ENCODE measurements at regions not wholly inside any gene's neighbourhood (a gene's known extent, or its start where the extent isn't known, plus 50 kb on each side); places are given as distances from the start of the nearest gene placed in this dataset.

DNA sequence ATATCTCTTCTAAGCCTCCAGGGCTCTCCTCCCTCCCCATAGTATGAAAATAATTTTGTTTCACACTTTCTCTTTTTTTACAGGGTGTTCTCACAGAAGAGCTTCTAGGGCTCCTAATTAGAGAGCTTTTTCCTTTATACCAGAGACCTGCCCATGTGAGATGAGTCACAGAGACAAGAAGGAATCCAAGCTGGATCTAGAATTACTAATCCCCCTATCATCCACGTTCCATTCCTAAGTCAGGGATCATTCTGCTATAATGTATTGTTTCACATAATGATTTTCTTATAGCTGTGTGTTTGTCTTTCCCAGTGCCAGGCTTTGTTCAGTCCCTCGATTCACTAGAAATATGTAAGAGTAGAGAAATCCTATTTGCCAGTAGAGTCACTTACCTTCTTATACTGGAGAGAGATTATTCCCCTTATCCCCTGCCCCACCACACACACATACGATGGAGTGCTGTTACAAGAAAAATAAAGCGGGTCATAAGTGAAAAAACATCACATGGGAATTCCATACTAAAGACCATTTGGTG is 778.3 kb upstream of the LRRC4C start:
- TF ChIP-seq TCF12 (IDR thresholded peaks at IDR 0.05; ENCODE audit: low read depth) (no peak), RAD21 (IDR thresholded peaks at IDR 0.05; ENCODE audit: low read depth) (no peak), EP300 (IDR thresholded peaks at IDR 0.05; ENCODE audit: borderline replicate concordance) (no peak), CREB1 (IDR thresholded peaks at IDR 0.05; ENCODE audit: low read depth) (no peak), NFIC (IDR thresholded peaks at IDR 0.05) (no peak), CEBPB (IDR thresholded peaks at IDR 0.05) (no peak), YY1 (IDR thresholded peaks at IDR 0.05; ENCODE audit: low read depth) (no peak), USF1 (IDR thresholded peaks at IDR 0.05) (no peak), TEAD4 (IDR thresholded peaks at IDR 0.05) (no peak), EGR1 (IDR thresholded peaks at IDR 0.05) (no peak)

- TF ChIP-seq ZBTB7A (IDR thresholded peaks at IDR 0.05; ENCODE audit: low read depth) (no peak), CEBPB (IDR thresholded peaks at IDR 0.05) (no peak), EP300 (IDR thresholded peaks at IDR 0.05; ENCODE audit: borderline replicate concordance) (no peak), MAX (IDR thresholded peaks at IDR 0.05) (no peak)
Measured at GRCh38 chr11:42239188-42239587, 779.7 kb upstream of the LRRC4C start.

- TF ChIP-seq TAF1 (IDR thresholded peaks at IDR 0.05; ENCODE audit: low read depth) (no peak), FOXM1 (IDR thresholded peaks at IDR 0.05; ENCODE audit: borderline replicate concordance, low read depth) (no peak), TCF12 (IDR thresholded peaks at IDR 0.05; ENCODE audit: low read depth) (no peak), TEAD4 (IDR thresholded peaks at IDR 0.05) (no peak), USF1 (IDR thresholded peaks at IDR 0.05) (no peak), REST (IDR thresholded peaks at IDR 0.05; ENCODE audit: low read depth) (no peak), NFIC (IDR thresholded peaks at IDR 0.05) (no peak), YY1 (IDR thresholded peaks at IDR 0.05; ENCODE audit: low read depth) (no peak), CEBPB (IDR thresholded peaks at IDR 0.05) (no peak), ZBTB7A (IDR thresholded peaks at IDR 0.05; ENCODE audit: low read depth) (no peak), CREB1 (IDR thresholded peaks at IDR 0.05; ENCODE audit: low read depth) (no peak), EP300 (IDR thresholded peaks at IDR 0.05; ENCODE audit: borderline replicate concordance) (no peak), MAX (IDR thresholded peaks at IDR 0.05) (no peak), EGR1 (IDR thresholded peaks at IDR 0.05) (no peak), RAD21 (IDR thresholded peaks at IDR 0.05; ENCODE audit: low read depth) (no peak)
Measured at GRCh38 chr11:42243385-42243784, 783.9 kb upstream of the LRRC4C start.

- TF ChIP-seq YY1 (IDR thresholded peaks at IDR 0.05; ENCODE audit: low read depth) = no peak
- no peak for TF ChIP-seq REST (IDR thresholded peaks at IDR 0.05; ENCODE audit: low read depth)
- TF ChIP-seq MAX (IDR thresholded peaks at IDR 0.05) = no peak
- TF ChIP-seq TAF1 (IDR thresholded peaks at IDR 0.05; ENCODE audit: low read depth) = no peak
- no peak for TF ChIP-seq RAD21 (IDR thresholded peaks at IDR 0.05; ENCODE audit: low read depth)
- no peak for TF ChIP-seq CEBPB (IDR thresholded peaks at IDR 0.05)
- TF ChIP-seq FOXM1 (IDR thresholded peaks at IDR 0.05; ENCODE audit: borderline replicate concordance, low read depth) = no peak
- TF ChIP-seq EGR1 (IDR thresholded peaks at IDR 0.05) = no peak
- TF ChIP-seq TEAD4 (IDR thresholded peaks at IDR 0.05) = no peak
- TF ChIP-seq NFIC (IDR thresholded peaks at IDR 0.05) = no peak
- no peak for TF ChIP-seq TCF12 (IDR thresholded peaks at IDR 0.05; ENCODE audit: low read depth)
- TF ChIP-seq EP300 (IDR thresholded peaks at IDR 0.05; ENCODE audit: borderline replicate concordance) = no peak
- TF ChIP-seq USF1 (IDR thresholded peaks at IDR 0.05) = no peak
- no peak for TF ChIP-seq CREB1 (IDR thresholded peaks at IDR 0.05; ENCODE audit: low read depth)
- TF ChIP-seq ZBTB7A (IDR thresholded peaks at IDR 0.05; ENCODE audit: low read depth) = no peak
Measured at GRCh38 chr11:42244376-42244775, 784.9 kb upstream of the LRRC4C start.

GRCh38 chr11:42249401-42249800 is 789.9 kb upstream of the LRRC4C start:
- TF ChIP-seq CEBPB (IDR thresholded peaks at IDR 0.05) (no peak), RAD21 (IDR thresholded peaks at IDR 0.05; ENCODE audit: low read depth) (no peak), EP300 (IDR thresholded peaks at IDR 0.05; ENCODE audit: borderline replicate concordance) (no peak), USF1 (IDR thresholded peaks at IDR 0.05) (no peak)
